Neuronal stem cell (in vitro differentiated cells): ENCODE measurements at regions not wholly inside any gene's neighbourhood (a gene's known extent, or its start where the extent isn't known, plus 50 kb on each side); places are given as distances from the start of the nearest gene placed in this dataset.

ENCODE experiments used
- DNase-seq: peaks from one replicate; pipeline ENCODE4 v3.0.0-alpha.2; 2013; ENCODE audit warnings: low spot score
- H2AFZ ChIP-seq: one replicate; pipeline ENCODE4 v1.6.1; 2013; ENCODE audit warnings: mild to moderate bottlenecking, low read length, inconsistent platforms
- H2AK5ac ChIP-seq: 2 replicates; pipeline ENCODE4 v1.6.1; 2013; ENCODE audit warnings: low read depth, mild to moderate bottlenecking, inconsistent platforms, low read length, moderate library complexity, mixed read lengths
- H2BK120ac ChIP-seq: 2 replicates; pipeline ENCODE4 v1.6.1; 2013; ENCODE audit warnings: low read depth, mild to moderate bottlenecking, inconsistent platforms, low read length, moderate library complexity, mixed read lengths
- H2BK12ac ChIP-seq: one replicate; pipeline ENCODE4 v1.6.1; 2013; ENCODE audit warnings: low read length, inconsistent platforms
- H2BK15ac ChIP-seq: 2 replicates; pipeline ENCODE4 v1.6.1; 2013; ENCODE audit warnings: mild to moderate bottlenecking, low read length, inconsistent platforms, mixed read lengths
- H2BK5ac ChIP-seq: one replicate; pipeline ENCODE4 v1.6.1; 2013; ENCODE audit warnings: inconsistent platforms, mild to moderate bottlenecking, low read length, moderate library complexity
- H3K14ac ChIP-seq: one replicate; pipeline ENCODE4 v1.6.1; 2013; ENCODE audit warnings: low read length, inconsistent platforms
- H3K18ac ChIP-seq: 2 replicates; pipeline ENCODE4 v1.6.1; 2013; ENCODE audit warnings: low read length, inconsistent platforms
- H3K23ac ChIP-seq: 2 replicates; pipeline ENCODE4 v1.6.1; 2013; ENCODE audit warnings: low read depth, mild to moderate bottlenecking, mixed read lengths, low read length, inconsistent platforms; ENCODE audit not compliant: poor library complexity
- H3K27ac ChIP-seq: replicated peaks from 3 replicates; pipeline ENCODE4 v1.5.1; 2013; ENCODE audit warnings: low read length, inconsistent platforms
- H3K27me3 ChIP-seq, 3 experiments: 2 replicates each; pipeline ENCODE4 v1.6.1; 2013; ENCODE audit warnings: low read length in 3 of 3, mild to moderate bottlenecking in 2 of 3, inconsistent platforms in 1 of 3, low read depth in 1 of 3, mixed read lengths in 1 of 3, moderate library complexity in 1 of 3; ENCODE audit not compliant: control insufficient read depth in 3 of 3, insufficient read depth in 3 of 3
- H3K36me3 ChIP-seq, 2 donors: replicated peaks in 1 of 2; 2 replicates each; pipeline ENCODE4 v1.6.1; 2013; ENCODE audit warnings: low read length in 2 of 2; ENCODE audit not compliant: control insufficient read depth in 2 of 2, insufficient read depth in 2 of 2
- H3K4ac ChIP-seq: 2 replicates; pipeline ENCODE4 v1.6.1; 2013; ENCODE audit warnings: inconsistent platforms, mild to moderate bottlenecking, low read length, moderate library complexity
- H3K4me1 ChIP-seq, 2 donors: 1 replicate in 1 of 2; 2 replicates in 1 of 2; pipeline ENCODE4 v1.6.1; 2013; ENCODE audit warnings: low read length in 2 of 2, low read depth in 1 of 2; ENCODE audit not compliant: control insufficient read depth in 2 of 2, insufficient read depth in 1 of 2
- H3K4me2 ChIP-seq: one replicate; pipeline ENCODE4 v1.6.1; 2013; ENCODE audit warnings: mild to moderate bottlenecking, low read length, inconsistent platforms; ENCODE audit not compliant: insufficient read depth, poor library complexity, severe bottlenecking
- H3K4me3 ChIP-seq, 2 donors: 2 replicates each; pipeline ENCODE4 v1.5.1; 2013; ENCODE audit warnings: low read length in 2 of 2, mild to moderate bottlenecking in 2 of 2, inconsistent platforms in 1 of 2, moderate library complexity in 1 of 2
- H3K79me1 ChIP-seq: one replicate; pipeline ENCODE4 v1.6.1; 2013; ENCODE audit warnings: low read depth, mild to moderate bottlenecking, inconsistent platforms, low read length, moderate library complexity
- H3K9ac ChIP-seq: one replicate; pipeline ENCODE4 v1.6.1; 2013; ENCODE audit warnings: mild to moderate bottlenecking, low read depth, low read length, inconsistent platforms; ENCODE audit not compliant: poor library complexity
- H3K9me3 ChIP-seq, 2 donors: replicated peaks in 1 of 2; 2 replicates each; pipeline versions ENCODE3 to v1.6.1; 2013; ENCODE audit warnings: low read length in 2 of 2, mild to moderate bottlenecking in 2 of 2, inconsistent platforms in 1 of 2, low read depth in 1 of 2, mixed read lengths in 1 of 2, moderate library complexity in 1 of 2; ENCODE audit not compliant: control insufficient read depth in 2 of 2, insufficient read depth in 1 of 2
- H4K8ac ChIP-seq: one replicate; pipeline ENCODE4 v1.6.1; 2013; ENCODE audit warnings: low read depth, mild to moderate bottlenecking, inconsistent platforms, low read length, moderate library complexity
- H4K91ac ChIP-seq: one replicate; pipeline ENCODE4 v1.6.1; 2013; ENCODE audit warnings: low read length, low read depth, mild to moderate bottlenecking, inconsistent platforms; ENCODE audit not compliant: poor library complexity
- WGBS, 2 donors: extraction: QIAGEN DNeasy Blood & Tissue Kit; methylation state at CpG; one replicate each; pipeline ENCODE4 v1.1.7; 2013; ENCODE audit warnings: missing lambda C conversion rate in 2 of 2, mixed read lengths in 1 of 2; ENCODE audit not compliant: insufficient read length in 2 of 2, insufficient replicate concordance in 1 of 2; ENCODE audit errors: extremely low coverage in 2 of 2; 5-methylcytosine and 5-hydroxymethylcytosine counted together

DNA sequence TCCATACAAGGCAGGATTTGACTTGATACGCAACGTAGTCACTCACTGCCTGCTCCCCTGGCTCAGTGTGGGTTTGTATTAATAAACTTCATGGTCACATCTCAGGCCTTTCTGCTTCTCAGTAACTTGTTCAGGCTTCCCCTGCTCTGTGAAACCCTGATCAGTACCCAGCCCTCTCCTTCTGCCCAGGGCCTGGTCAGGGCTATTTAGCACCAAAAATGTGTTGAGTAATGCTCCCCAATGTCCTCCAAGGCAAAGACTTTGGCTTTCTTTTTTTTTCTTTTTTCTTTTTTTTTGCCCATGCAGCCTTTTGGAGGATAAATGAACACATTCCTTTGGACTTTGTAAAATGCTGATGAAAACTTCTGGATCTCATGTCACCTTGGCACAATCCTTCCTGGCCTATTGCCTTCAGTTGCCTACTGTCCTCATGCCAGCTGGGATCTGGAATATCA, 399.2 kb upstream of the KLF4 start:
- no CpG with 5 or more reads among the region's 2 CpGs for WGBS, 2 donors
- Histone ChIP-seq H3K23ac (no peak overlapping the region), H2BK120ac (no peak overlapping the region), H2BK12ac (no peak overlapping the region), H3K4ac (no peak overlapping the region), H3K18ac (no peak overlapping the region), H3K27ac (no peak overlapping the region), H4K91ac (no peak overlapping the region), H2AFZ (no peak overlapping the region), H3K9ac (no peak overlapping the region), H3K27me3 (no peaks in the 10 kb centered on the region), H3K79me1 (no peaks in the 10 kb centered on the region), H4K8ac (no peak overlapping the region), H3K4me2 (no peak overlapping the region), H3K14ac (no peak overlapping the region), H3K4me3 (no peak overlapping the region), H3K36me3 (no peaks in the 10 kb centered on the region), H3K4me1 (no peaks in the 10 kb centered on the region), H2AK5ac (no peak overlapping the region), H2BK5ac (no peak overlapping the region), H3K9me3 (no peaks in the 10 kb centered on the region), H2BK15ac (no peak overlapping the region)
- DNase-seq: no peak

- no peaks in the 10 kb centered on the region for H3K27me3 ChIP-seq
- H3K23ac ChIP-seq: no peak overlapping the region
- no peak overlapping the region for H2BK12ac ChIP-seq
- H3K18ac ChIP-seq: no peak overlapping the region
- no peak overlapping the region for H3K4me2 ChIP-seq
- H2BK5ac ChIP-seq: no peak overlapping the region
- H3K4me3 ChIP-seq: no peak overlapping the region
- no peak overlapping the region for H4K8ac ChIP-seq
- no peak for DNase-seq
- H3K14ac ChIP-seq: no peak overlapping the region
- H3K9me3 ChIP-seq: no peaks in the 10 kb centered on the region
- no peaks in the 10 kb centered on the region for H3K79me1 ChIP-seq
- H3K9ac ChIP-seq: no peak overlapping the region
- H2BK15ac ChIP-seq: no peak overlapping the region
- H2AK5ac ChIP-seq: no peak overlapping the region
- no peak overlapping the region for H2BK120ac ChIP-seq
- no peak overlapping the region for H3K4ac ChIP-seq
- H3K27ac ChIP-seq: no peak overlapping the region
- no peaks in the 10 kb centered on the region for H3K36me3 ChIP-seq
- H3K4me1 ChIP-seq: no peaks in the 10 kb centered on the region
- no peak overlapping the region for H4K91ac ChIP-seq
- H2AFZ ChIP-seq: no peak overlapping the region
Measured at GRCh38 chr9:107886826-107887225, 397.3 kb upstream of the KLF4 start.

GRCh38 chr9:107883496-107884124, 394.0 kb upstream of the KLF4 start:
- no peaks in the 10 kb centered on the region for H3K9me3 ChIP-seq
- WGBS, 2 donors: no CpG with 5 or more reads among the region's 4 CpGs
- H3K4me3 ChIP-seq: no peak overlapping the region
- no peak overlapping the region for H3K9ac ChIP-seq
- H2BK15ac ChIP-seq: no peak overlapping the region
- no peak overlapping the region for H4K91ac ChIP-seq
- no peak overlapping the region for H2BK12ac ChIP-seq
- no peak overlapping the region for H2AFZ ChIP-seq
- no peaks in the 10 kb centered on the region for H3K79me1 ChIP-seq
- H3K4ac ChIP-seq: no peak overlapping the region
- no peak for DNase-seq
- H2AK5ac ChIP-seq: no peak overlapping the region
- no peak overlapping the region for H4K8ac ChIP-seq
- no peak overlapping the region for H3K14ac ChIP-seq
- no peaks in the 10 kb centered on the region for H3K36me3 ChIP-seq
- no peak overlapping the region for H3K18ac ChIP-seq
- H2BK120ac ChIP-seq: no peak overlapping the region
- H3K4me2 ChIP-seq: no peak overlapping the region
- no peak overlapping the region for H3K23ac ChIP-seq
- H3K4me1 ChIP-seq: peaks cover 0 to under 1% of the 10 kb centered on the region in 2 donors
- no peak overlapping the region for H3K27ac ChIP-seq
- no peaks in the 10 kb centered on the region for H3K27me3 ChIP-seq
- no peak overlapping the region for H2BK5ac ChIP-seq

DNA sequence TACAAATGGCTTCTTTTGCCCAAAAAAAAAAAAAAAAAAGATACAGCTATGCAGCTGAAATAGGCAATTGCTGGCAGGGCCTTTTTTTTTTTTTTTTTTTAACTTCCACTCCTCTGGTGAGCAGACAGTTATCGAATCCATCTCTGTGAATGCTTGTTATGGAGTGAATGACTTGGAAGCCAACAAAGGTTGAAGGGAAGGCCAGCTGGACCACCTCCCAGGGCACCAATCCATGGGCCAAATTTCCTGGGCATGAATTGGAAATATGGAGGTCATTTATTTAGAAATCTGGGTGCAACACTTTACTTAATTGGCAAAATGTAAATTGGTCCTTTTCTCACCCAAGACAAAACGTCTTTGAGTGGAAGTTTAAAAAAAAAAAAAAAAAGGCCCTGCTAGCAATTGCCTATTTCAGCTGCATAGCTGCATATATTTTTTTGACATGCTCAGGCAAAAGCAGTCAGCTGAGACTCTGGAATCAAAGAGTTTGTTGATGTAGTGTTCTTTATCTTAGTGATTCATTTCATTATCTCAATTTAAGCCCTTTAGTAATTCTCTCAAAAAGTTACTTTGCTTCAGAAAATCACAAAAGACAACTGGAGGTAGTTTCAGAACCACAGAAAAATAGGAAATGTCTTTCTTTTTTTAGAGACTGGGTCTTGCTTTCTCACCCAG, 392.2 kb upstream of the KLF4 start:
- Histone ChIP-seq H3K14ac (no peak overlapping the region), H3K4me2 (no peak overlapping the region), H2AFZ (no peak overlapping the region)

More for the DNA sequence above, 392.2 kb upstream of the KLF4 start:
- H3K9me3 ChIP-seq: no peaks in the 10 kb centered on the region
- no peak overlapping the region for H4K91ac ChIP-seq
- H3K23ac ChIP-seq: no peak overlapping the region
- no peaks in the 10 kb centered on the region for H3K27me3 ChIP-seq
- H3K9ac ChIP-seq: no peak overlapping the region
- no peaks in the 10 kb centered on the region for H3K36me3 ChIP-seq
- no peak overlapping the region for H3K27ac ChIP-seq
- no peak overlapping the region for H3K4me3 ChIP-seq
- no peak for DNase-seq
- no peaks in the 10 kb centered on the region for H3K79me1 ChIP-seq
- no peak overlapping the region for H2BK120ac ChIP-seq
- no peak overlapping the region for H2BK15ac ChIP-seq
- H2BK12ac ChIP-seq: no peak overlapping the region
- no peak overlapping the region for H2AK5ac ChIP-seq
- no peak overlapping the region for H2BK5ac ChIP-seq
- WGBS, 2 donors: no CpG with 5 or more reads among the region's 2 CpGs
- H4K8ac ChIP-seq: no peak overlapping the region
- H3K4ac ChIP-seq: no peak overlapping the region
- peaks cover 0 to 3% of the 10 kb centered on the region in 2 donors for H3K4me1 ChIP-seq
- no peak overlapping the region for H3K18ac ChIP-seq
